IPS-NIHi7 (cell line): ENCODE measurements at regions not wholly inside any gene's neighbourhood (a gene's known extent, or its start where the extent isn't known, plus 50 kb on each side); places are given as distances from the start of the nearest gene placed in this dataset.

ENCODE experiments used
- DNase-seq: peaks from one replicate; pipeline ENCODE4 v3.0.0; 2012; ENCODE audit warnings: mixed read lengths; ENCODE audit errors: extremely low spot score

GRCh38 chr1:209505044-209505443 lies 78.5 kb upstream of the CAMK1G start:
- no peak for DNase-seq

- no peak for DNase-seq
Measured at GRCh38 chr1:209506101-209506500, 77.4 kb upstream of the CAMK1G start.

- no peak for DNase-seq
Measured at GRCh38 chr1:209509039-209509438, 74.5 kb upstream of the CAMK1G start.

- no peak for DNase-seq
Measured at GRCh38 chr1:209510063-209510462, 73.5 kb upstream of the CAMK1G start.

- DNase-seq = no peak
Measured at GRCh38 chr1:209511169-209511568, 72.3 kb upstream of the CAMK1G start.

GRCh38 chr1:209512821-209513220 lies 70.7 kb upstream of the CAMK1G start:
- DNase-seq = no peak

GRCh38 chr1:209513226-209513625 lies 70.3 kb upstream of the CAMK1G start:
- peak; percentile 84 for DNase-seq

- DNase-seq = no peak
Measured at GRCh38 chr1:209516771-209517680, 66.5 kb upstream of the CAMK1G start.

- DNase-seq = no peak
Measured at GRCh38 chr1:209517681-209518050, 65.8 kb upstream of the CAMK1G start.

- DNase-seq = no peak
Measured at GRCh38 chr1:209519786-209520185, 63.7 kb upstream of the CAMK1G start.

- no peak for DNase-seq
Measured at GRCh38 chr1:209522826-209523225, 60.7 kb upstream of the CAMK1G start.

GRCh38 chr1:209526137-209526536 lies 57.4 kb upstream of the CAMK1G start:
- no peak for DNase-seq

- no peak for DNase-seq
Measured at GRCh38 chr1:209527372-209527771, 56.1 kb upstream of the CAMK1G start.

- DNase-seq = no peak
Measured at GRCh38 chr1:209527993-209528717, 55.4 kb upstream of the CAMK1G start.

GRCh38 chr1:209529233-209529632 lies 54.3 kb upstream of the CAMK1G start:
- no peak for DNase-seq

GRCh38 chr1:209531006-209531405 lies 52.5 kb upstream of the CAMK1G start:
- no peak for DNase-seq

- no peak for DNase-seq
Measured at GRCh38 chr1:209531549-209531948, 52.0 kb upstream of the CAMK1G start.
